ENCODE measurements at regions not wholly inside any gene's neighbourhood (a gene's known extent, or its start where the extent isn't known, plus 50 kb on each side); places are given as distances from the start of the nearest gene placed in this dataset.

DNA sequence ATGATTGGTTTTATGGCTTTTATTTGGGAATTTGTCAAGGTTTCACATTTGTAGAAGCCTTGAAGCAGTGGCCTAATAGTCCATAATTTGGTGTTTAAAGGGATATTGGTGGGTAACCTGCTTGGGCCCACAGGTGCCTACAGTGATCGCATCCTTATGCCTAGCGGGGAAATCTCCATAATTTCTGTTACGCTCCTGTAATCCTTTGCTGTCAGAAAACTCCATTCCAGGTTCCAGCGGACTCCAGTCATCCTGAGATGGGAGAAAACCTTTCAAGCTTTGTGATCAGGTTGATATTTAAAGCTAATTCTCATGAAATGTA lies 257.0 kb upstream of the JADE1 start:
- Histone ChIP-seq H3K27ac (ENCODE audit: low read depth, low read length) (no peak overlapping the region), H3K36me3 (ENCODE audit: control insufficient read depth in 2 of 3, insufficient read depth in 3 of 3, low read length in 3 of 3) (no peaks in the 10 kb centered on the region), H3K27me3 (ENCODE audit: control insufficient read depth in 2 of 2, insufficient read depth in 2 of 2, low read length in 2 of 2) (peaks cover 0 to 3% of the 10 kb centered on the region in 2 donors), H3K4me1 (ENCODE audit: control insufficient read depth in 2 of 2, insufficient read depth in 2 of 2, low read length in 2 of 2) (peaks cover 0 to 4% of the 10 kb centered on the region in 2 donors), H3K4me3 (ENCODE audit: low read length) (peak overlapping the region; percentile 67), H3K9me3 (ENCODE audit: control insufficient read depth in 2 of 3, low read length in 3 of 3) (no peaks in the 10 kb centered on the region)
- POLR2A ChIA-PET = interaction anchor here (0.8 kb wide), 1 partner anchor 60 kb away, joined by 3 read pairs; no protein-coding TSS in a partner anchor
- CTCF ChIA-PET = interaction anchor here (0.6 kb wide), 1 partner anchor 761 kb away, joined by 3 read pairs; no protein-coding TSS in a partner anchor
- Mint-ChIP-seq H3K4me1 (peaks cover 12 to 22% (median 17%) of the 10 kb centered on the region in 7 donors), H3K27me3 (peaks cover 6 to 32% (median 7%) of the 10 kb centered on the region in 5 donors), H3K9me3 (peaks cover 0 to 5% (median 2%) of the 10 kb centered on the region in 11 donors), H3K36me3 (no peaks in the 10 kb centered on the region), H3K4me3 (peak overlapping the region; percentile 25 to 99 (median 94)), H3K27ac (peak overlapping the region in 6 of 9 donors; percentile 77 to 92 (median 88))
- DNase-seq (no peak), ATAC-seq (no peak)
- intact Hi-C loops (cut with micrococcal nuclease) = loop anchor here (2.0 to 10.0 kb wide), 2 partner anchors 98 to 542 kb away; partner anchors contain the start of genes C4orf33 (in 2 of the 2) and SCLT1 (in 2 of the 2)

GRCh38 chr4:128551280-128551679 lies 258.2 kb upstream of the JADE1 start:
- H3K27me3 Mint-ChIP-seq = peaks cover 5 to 36% (median 9%) of the 10 kb centered on the region in 5 donors
- peaks cover 0 to 5% (median 2%) of the 10 kb centered on the region in 11 donors for H3K9me3 Mint-ChIP-seq
- H3K4me3 ChIP-seq (ENCODE audit: low read length) = no peak overlapping the region
- no peaks in the 10 kb centered on the region for H3K9me3 ChIP-seq (ENCODE audit: control insufficient read depth in 2 of 3, low read length in 3 of 3)
- H3K36me3 ChIP-seq (ENCODE audit: control insufficient read depth in 2 of 3, insufficient read depth in 3 of 3, low read length in 3 of 3) = no peaks in the 10 kb centered on the region
- H3K27ac Mint-ChIP-seq = no peak overlapping the region
- intact Hi-C loops (cut with micrococcal nuclease) = loop anchor here (10.0 kb wide), 1 partner anchor 544 kb away; the partner anchor contains the start of genes C4orf33 (in 2 of the 2) and SCLT1 (in 2 of the 2)
- DNase-seq (no peak), ATAC-seq (no peak)
- H3K4me3 Mint-ChIP-seq = no peak overlapping the region
- H3K27ac ChIP-seq (ENCODE audit: low read depth, low read length) = no peak overlapping the region
- peaks cover 0 to 4% of the 10 kb centered on the region in 2 donors for H3K4me1 ChIP-seq (ENCODE audit: control insufficient read depth in 2 of 2, insufficient read depth in 2 of 2, low read length in 2 of 2)
- H3K36me3 Mint-ChIP-seq = no peaks in the 10 kb centered on the region
- ChIA-PET CTCF (no interaction called here), POLR2A (no interaction called here)
- peaks cover 12 to 22% (median 17%) of the 10 kb centered on the region in 7 donors for H3K4me1 Mint-ChIP-seq
- peaks cover 0 to 3% of the 10 kb centered on the region in 2 donors for H3K27me3 ChIP-seq (ENCODE audit: control insufficient read depth in 2 of 2, insufficient read depth in 2 of 2, low read length in 2 of 2)

GRCh38 chr4:128550060-128550459 lies 259.4 kb upstream of the JADE1 start:
- peaks cover 0 to 5% (median 2%) of the 10 kb centered on the region in 11 donors for H3K9me3 Mint-ChIP-seq
- DNase-seq (no peak), ATAC-seq (no peak)
- Histone ChIP-seq H3K27ac (ENCODE audit: low read depth, low read length) (no peak overlapping the region), H3K36me3 (ENCODE audit: control insufficient read depth in 2 of 3, insufficient read depth in 3 of 3, low read length in 3 of 3) (no peaks in the 10 kb centered on the region), H3K4me3 (ENCODE audit: low read length) (no peak overlapping the region), H3K27me3 (ENCODE audit: control insufficient read depth in 2 of 2, insufficient read depth in 2 of 2, low read length in 2 of 2) (peaks cover 0 to 3% of the 10 kb centered on the region in 2 donors), H3K9me3 (ENCODE audit: control insufficient read depth in 2 of 3, low read length in 3 of 3) (no peaks in the 10 kb centered on the region), H3K4me1 (ENCODE audit: control insufficient read depth in 2 of 2, insufficient read depth in 2 of 2, low read length in 2 of 2) (peaks cover 0 to 4% of the 10 kb centered on the region in 2 donors)
- H3K4me3 Mint-ChIP-seq = no peak overlapping the region
- ChIA-PET CTCF (no interaction called here), POLR2A (no interaction called here)
- peaks cover 12 to 19% (median 17%) of the 10 kb centered on the region in 7 donors for H3K4me1 Mint-ChIP-seq
- H3K27ac Mint-ChIP-seq = no peak overlapping the region
- no peaks in the 10 kb centered on the region for H3K36me3 Mint-ChIP-seq
- H3K27me3 Mint-ChIP-seq = peaks cover 3 to 36% (median 9%) of the 10 kb centered on the region in 5 donors
- intact Hi-C loops (cut with micrococcal nuclease) = loop anchor here (10.0 kb wide), 1 partner anchor 545 kb away; the partner anchor contains the start of genes C4orf33 (in 2 of the 2) and SCLT1 (in 2 of the 2)

DNA sequence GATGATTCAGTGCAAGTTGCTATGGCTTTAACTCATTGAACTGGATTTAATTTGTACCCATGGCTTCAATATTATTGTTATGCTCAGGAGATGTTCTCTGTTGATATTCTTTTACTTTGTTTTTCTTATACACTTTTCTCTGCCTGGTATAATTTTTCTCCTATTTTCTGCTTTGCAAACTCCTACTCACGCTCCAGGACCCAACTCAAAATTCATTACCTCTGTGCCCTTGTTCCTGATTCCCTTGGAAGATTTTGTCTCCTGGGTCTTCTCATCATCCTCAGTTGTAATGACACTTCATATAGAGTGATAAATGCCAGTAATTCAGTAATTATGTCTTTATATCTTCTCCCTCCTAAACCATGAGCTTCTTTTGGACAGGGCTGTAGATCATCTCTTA lies 259.9 kb upstream of the JADE1 start:
- Mint-ChIP-seq H3K4me1 (peaks cover 12 to 19% (median 17%) of the 10 kb centered on the region in 7 donors), H3K27me3 (peaks cover 3 to 36% (median 9%) of the 10 kb centered on the region in 5 donors), H3K4me3 (no peak overlapping the region), H3K9me3 (peaks cover 0 to 5% (median 2%) of the 10 kb centered on the region in 11 donors), H3K27ac (no peak overlapping the region), H3K36me3 (no peaks in the 10 kb centered on the region)
- no peak overlapping the region for H3K4me3 ChIP-seq (ENCODE audit: low read length)
- peaks cover 0 to 3% of the 10 kb centered on the region in 2 donors for H3K27me3 ChIP-seq (ENCODE audit: control insufficient read depth in 2 of 2, insufficient read depth in 2 of 2, low read length in 2 of 2)
- H3K36me3 ChIP-seq (ENCODE audit: control insufficient read depth in 2 of 3, insufficient read depth in 3 of 3, low read length in 3 of 3) = no peaks in the 10 kb centered on the region
- DNase-seq = no peak
- ChIA-PET CTCF (no interaction called here), POLR2A (no interaction called here)
- H3K4me1 ChIP-seq (ENCODE audit: control insufficient read depth in 2 of 2, insufficient read depth in 2 of 2, low read length in 2 of 2) = peaks cover 0 to 4% of the 10 kb centered on the region in 2 donors
- intact Hi-C loops (cut with micrococcal nuclease) = loop anchor here (10.0 kb wide), 1 partner anchor 545 kb away; the partner anchor contains the start of genes C4orf33 (in 2 of the 2) and SCLT1 (in 2 of the 2)
- no peaks in the 10 kb centered on the region for H3K9me3 ChIP-seq (ENCODE audit: control insufficient read depth in 2 of 3, low read length in 3 of 3)
- ATAC-seq = no peak
- H3K27ac ChIP-seq (ENCODE audit: low read depth, low read length) = no peak overlapping the region

GRCh38 chr4:128548381-128548780 lies 260.8 kb upstream of the PGRMC2 start:
- peaks cover 3 to 36% (median 9%) of the 10 kb centered on the region in 5 donors for H3K27me3 Mint-ChIP-seq
- H3K9me3 ChIP-seq (ENCODE audit: control insufficient read depth in 2 of 3, low read length in 3 of 3) = no peaks in the 10 kb centered on the region
- no peak for ATAC-seq
- H3K36me3 Mint-ChIP-seq = no peaks in the 10 kb centered on the region
- CTCF ChIA-PET = no interaction called here
- no peak overlapping the region for H3K4me3 Mint-ChIP-seq
- no peak overlapping the region for H3K27ac Mint-ChIP-seq
- no peak overlapping the region for H3K4me3 ChIP-seq (ENCODE audit: low read length)
- DNase-seq = no peak
- no peak overlapping the region for H3K27ac ChIP-seq (ENCODE audit: low read depth, low read length)
- H3K4me1 ChIP-seq (ENCODE audit: control insufficient read depth in 2 of 2, insufficient read depth in 2 of 2, low read length in 2 of 2) = no peaks in the 10 kb centered on the region
- POLR2A ChIA-PET = no interaction called here
- intact Hi-C loops (cut with micrococcal nuclease) = no loop called here
- H3K9me3 Mint-ChIP-seq = peaks cover 0 to 5% (median 2%) of the 10 kb centered on the region in 11 donors
- no peaks in the 10 kb centered on the region for H3K36me3 ChIP-seq (ENCODE audit: control insufficient read depth in 2 of 3, insufficient read depth in 3 of 3, low read length in 3 of 3)
- peaks cover 0 to 3% of the 10 kb centered on the region in 2 donors for H3K27me3 ChIP-seq (ENCODE audit: control insufficient read depth in 2 of 2, insufficient read depth in 2 of 2, low read length in 2 of 2)
- peaks cover 8 to 9% (median 8%) of the 10 kb centered on the region in 7 donors for H3K4me1 Mint-ChIP-seq

DNA sequence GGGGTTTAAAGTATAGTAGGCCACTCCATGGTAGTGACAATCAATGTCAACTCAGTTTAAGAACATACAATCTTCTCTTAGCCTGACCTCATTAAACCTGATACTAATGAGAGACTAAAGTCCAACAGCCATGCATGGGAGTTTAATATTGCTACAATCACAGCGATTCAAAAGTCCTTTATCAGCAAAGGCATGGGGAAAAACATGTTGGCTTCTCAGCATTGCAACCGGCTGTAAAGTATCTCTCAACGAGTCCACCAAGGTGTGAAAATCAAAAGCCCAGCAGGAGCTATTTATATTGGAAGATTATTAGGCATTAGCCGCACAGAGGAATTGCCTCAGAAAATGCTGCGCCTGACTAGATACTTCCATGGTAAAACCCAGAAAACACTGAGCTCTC lies 256.7 kb upstream of the PGRMC2 start:
- CTCF ChIA-PET = no interaction called here

DNA sequence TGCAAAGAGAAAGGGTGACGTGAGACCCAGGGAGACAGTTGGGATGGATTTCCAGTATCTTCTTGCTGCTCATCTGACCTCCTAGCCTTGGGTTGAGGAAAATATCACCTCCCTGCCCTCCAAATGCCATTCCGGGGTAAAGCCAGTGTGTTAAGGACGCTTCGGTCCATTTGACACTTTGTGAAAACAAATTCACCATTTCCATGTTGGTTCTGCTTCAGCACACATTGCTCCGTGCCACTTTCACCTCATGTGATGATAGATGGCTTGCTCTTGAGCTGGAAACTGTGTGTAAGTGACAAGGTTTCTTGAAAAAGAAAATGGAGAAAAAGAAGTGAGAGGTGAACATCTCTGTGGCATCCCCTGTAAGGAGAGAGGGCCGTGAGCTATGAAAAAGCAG lies 256.1 kb upstream of the PGRMC2 start:
- no peak overlapping the region for H3K4me3 Mint-ChIP-seq
- H3K27ac Mint-ChIP-seq = no peak overlapping the region
- no peak for DNase-seq
- no peaks in the 10 kb centered on the region for H3K36me3 Mint-ChIP-seq
- ChIA-PET POLR2A (no interaction called here), CTCF (no interaction called here)
- peaks cover 0 to 10% (median 0%) of the 10 kb centered on the region in 5 donors for H3K27me3 Mint-ChIP-seq
- Histone ChIP-seq H3K27ac (ENCODE audit: low read depth, low read length) (no peak overlapping the region), H3K9me3 (ENCODE audit: control insufficient read depth in 2 of 3, low read length in 3 of 3) (no peaks in the 10 kb centered on the region), H3K27me3 (ENCODE audit: control insufficient read depth in 2 of 2, insufficient read depth in 2 of 2, low read length in 2 of 2) (no peaks in the 10 kb centered on the region), H3K36me3 (ENCODE audit: control insufficient read depth in 2 of 3, insufficient read depth in 3 of 3, low read length in 3 of 3) (no peaks in the 10 kb centered on the region), H3K4me3 (ENCODE audit: low read length) (no peak overlapping the region), H3K4me1 (ENCODE audit: control insufficient read depth in 2 of 2, insufficient read depth in 2 of 2, low read length in 2 of 2) (no peaks in the 10 kb centered on the region)
- H3K9me3 Mint-ChIP-seq = no peaks in the 10 kb centered on the region
- H3K4me1 Mint-ChIP-seq = peaks cover 0 to 1% (median 0%) of the 10 kb centered on the region in 7 donors
- intact Hi-C loops (cut with micrococcal nuclease) = no loop called here
- no peak for ATAC-seq

More for the DNA sequence above, 256.7 kb upstream of the PGRMC2 start:
- Mint-ChIP-seq H3K27me3 (peaks cover 0 to 6% (median 3%) of the 10 kb centered on the region in 5 donors), H3K4me3 (no peak overlapping the region), H3K36me3 (no peaks in the 10 kb centered on the region), H3K27ac (no peak overlapping the region), H3K9me3 (no peaks in the 10 kb centered on the region), H3K4me1 (peaks cover 0 to 1% (median 0%) of the 10 kb centered on the region in 7 donors)
- no peak for DNase-seq
- no peak for ATAC-seq
- Histone ChIP-seq H3K36me3 (ENCODE audit: control insufficient read depth in 2 of 3, insufficient read depth in 3 of 3, low read length in 3 of 3) (no peaks in the 10 kb centered on the region), H3K27ac (ENCODE audit: low read depth, low read length) (no peak overlapping the region), H3K4me1 (ENCODE audit: control insufficient read depth in 2 of 2, insufficient read depth in 2 of 2, low read length in 2 of 2) (no peaks in the 10 kb centered on the region), H3K9me3 (ENCODE audit: control insufficient read depth in 2 of 3, low read length in 3 of 3) (no peaks in the 10 kb centered on the region), H3K4me3 (ENCODE audit: low read length) (no peak overlapping the region), H3K27me3 (ENCODE audit: control insufficient read depth in 2 of 2, insufficient read depth in 2 of 2, low read length in 2 of 2) (no peaks in the 10 kb centered on the region)
- intact Hi-C loops (cut with micrococcal nuclease) = no loop called here
- POLR2A ChIA-PET = no interaction called here

All from naive thymus-derived CD4-positive, alpha-beta T cell (primary cell).